NCI-H2029 (cell line): ENCODE measurements at regions not wholly inside any gene's neighbourhood (a gene's known extent, or its start where the extent isn't known, plus 50 kb on each side); places are given as distances from the start of the nearest gene placed in this dataset.
A peak's percentile ranks its signal among the peaks of the same experiment; 100 is the strongest.
"Not testable (repeated sequence)": the region's sequence is repeated elsewhere in the genome, so short reads cannot be mapped to it uniquely, and the experiment has no call there.

ENCODE experiments used
- DNase-seq: peaks from one replicate; lab custom pipeline; 2025; lab: John Stamatoyannopoulos, UW

DNA sequence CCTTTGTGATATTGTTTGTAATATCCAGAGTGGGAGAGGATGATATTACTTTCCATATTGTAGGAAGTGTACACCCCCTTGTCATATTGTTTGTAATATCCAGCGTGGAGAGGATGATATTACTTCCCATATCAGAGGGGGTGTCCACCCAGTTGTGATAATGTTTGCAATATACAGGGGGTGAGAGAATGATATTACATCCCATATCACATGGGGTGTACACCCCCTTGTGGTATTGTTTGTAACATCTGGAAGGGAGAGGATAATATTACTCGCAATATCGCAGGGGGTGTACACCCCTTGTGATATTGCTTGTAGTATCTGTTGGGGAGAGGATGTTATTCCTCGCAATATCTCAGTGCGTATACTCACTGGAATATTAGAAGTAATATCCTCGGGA is 61.5 kb downstream of the PRSS23 start:
- no peak for DNase-seq

DNA sequence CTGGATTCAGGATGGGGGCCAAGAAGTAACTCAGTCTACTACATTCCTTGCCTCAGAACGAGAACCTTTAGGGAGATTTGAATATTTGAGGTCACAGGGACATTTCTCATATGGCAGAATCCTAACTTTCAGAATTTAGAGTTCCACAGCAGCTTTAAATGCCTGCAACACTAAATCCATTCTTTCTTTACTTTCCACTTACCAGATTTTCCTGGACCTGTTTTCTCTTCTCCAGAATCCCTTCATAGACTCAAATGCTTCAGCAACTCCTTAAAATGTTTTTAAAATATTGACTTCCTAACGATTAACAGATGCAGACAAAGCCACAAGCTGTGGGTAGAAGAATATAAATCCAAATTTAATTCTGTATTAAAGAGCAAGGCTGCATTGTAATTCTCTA is 63.1 kb downstream of the PRSS23 start:
- DNase-seq, result no peak

DNA sequence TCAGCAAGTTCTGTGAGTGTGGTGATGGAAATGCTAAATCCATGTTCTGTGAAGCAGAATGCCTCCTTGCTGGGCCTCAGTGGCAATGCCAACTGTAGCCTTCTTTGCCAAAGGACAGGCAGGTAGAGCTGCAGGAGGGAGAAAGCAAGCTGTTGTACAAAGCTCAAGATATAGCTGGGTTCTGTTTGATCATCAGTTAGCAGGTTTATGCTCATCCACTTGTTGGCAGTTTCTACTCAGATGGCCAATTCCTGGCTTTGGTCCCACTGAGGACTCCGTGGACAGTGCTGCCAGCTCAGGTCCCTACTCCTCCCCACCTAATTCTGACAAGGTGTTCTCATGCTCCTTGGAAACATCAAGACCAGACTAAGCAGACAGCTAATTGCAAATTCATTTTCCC is 65.1 kb downstream of the PRSS23 start:
- no peak for DNase-seq

DNA sequence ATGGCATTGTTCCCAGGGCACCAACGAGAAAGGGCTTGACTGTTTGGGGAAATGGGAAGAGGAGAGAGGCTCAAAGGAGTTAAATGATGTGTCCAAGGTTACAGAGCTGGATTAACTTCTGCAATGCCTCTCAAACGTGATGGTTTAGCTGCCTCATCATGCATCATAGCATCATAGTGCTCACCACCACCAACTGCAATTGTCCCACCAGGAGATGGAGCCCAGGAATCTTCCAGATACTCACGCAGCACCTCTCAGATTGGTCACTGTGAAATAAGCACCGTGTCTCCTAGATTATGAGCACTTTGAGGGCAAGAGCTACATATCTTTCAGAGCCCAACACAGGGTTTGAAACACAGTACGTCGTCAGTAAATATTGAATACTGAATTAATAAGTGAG is 69.2 kb downstream of the PRSS23 start:
- no peak for DNase-seq

DNA sequence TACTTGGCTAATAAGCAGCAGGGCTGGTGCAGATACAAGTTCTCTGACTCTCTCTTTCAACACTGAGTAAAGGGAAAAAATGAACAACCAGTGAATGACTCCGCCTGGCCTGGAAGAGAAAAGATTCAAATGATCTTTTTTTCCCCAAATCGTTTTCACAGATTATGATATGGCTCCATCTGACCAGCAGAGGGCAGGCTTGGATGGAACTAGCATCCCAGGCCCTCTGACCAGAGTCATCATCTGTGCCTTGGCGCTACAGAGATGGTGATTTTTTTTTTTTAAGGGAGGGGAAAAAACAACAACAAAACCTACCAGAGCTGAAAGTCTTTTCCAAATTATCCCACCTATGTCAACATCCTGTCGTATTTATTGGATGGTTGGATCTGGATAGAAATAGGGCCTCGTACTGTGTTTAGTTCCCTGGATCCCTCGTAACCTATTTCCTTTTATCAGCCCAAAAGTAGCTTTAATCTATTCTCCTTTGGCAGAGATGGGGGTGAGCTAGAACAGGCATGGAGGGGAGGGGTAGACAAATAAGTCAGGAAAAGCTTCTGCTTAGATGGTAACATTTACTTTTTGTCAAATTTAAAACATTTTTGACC is 69.7 kb downstream of the PRSS23 start:
- peak; percentile 43 for DNase-seq

DNA sequence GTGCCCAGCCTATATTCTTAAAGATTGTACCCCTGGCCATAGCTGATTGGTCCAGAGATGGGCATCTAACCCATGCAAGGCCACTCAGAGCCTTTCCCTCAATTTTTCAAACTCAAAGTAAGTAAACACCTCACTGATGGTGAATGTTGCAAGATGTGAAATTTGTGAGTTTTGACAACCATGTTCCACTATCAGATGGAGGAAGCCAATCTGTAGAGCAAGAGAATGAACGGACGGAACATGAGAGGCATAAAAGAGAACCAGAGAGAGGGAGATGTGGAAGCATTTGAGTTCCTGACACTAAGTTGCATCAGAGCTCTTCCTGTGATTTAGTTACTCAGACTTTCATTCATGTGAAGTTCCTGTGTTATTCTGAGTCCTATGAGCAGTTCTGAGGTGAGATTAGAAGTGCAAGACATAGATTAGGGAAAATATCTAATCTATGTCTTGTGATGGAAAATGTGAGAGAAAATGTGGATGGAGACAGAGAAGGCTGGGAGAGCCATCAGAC is 73.3 kb downstream of the PRSS23 start:
- no peak for DNase-seq

DNA sequence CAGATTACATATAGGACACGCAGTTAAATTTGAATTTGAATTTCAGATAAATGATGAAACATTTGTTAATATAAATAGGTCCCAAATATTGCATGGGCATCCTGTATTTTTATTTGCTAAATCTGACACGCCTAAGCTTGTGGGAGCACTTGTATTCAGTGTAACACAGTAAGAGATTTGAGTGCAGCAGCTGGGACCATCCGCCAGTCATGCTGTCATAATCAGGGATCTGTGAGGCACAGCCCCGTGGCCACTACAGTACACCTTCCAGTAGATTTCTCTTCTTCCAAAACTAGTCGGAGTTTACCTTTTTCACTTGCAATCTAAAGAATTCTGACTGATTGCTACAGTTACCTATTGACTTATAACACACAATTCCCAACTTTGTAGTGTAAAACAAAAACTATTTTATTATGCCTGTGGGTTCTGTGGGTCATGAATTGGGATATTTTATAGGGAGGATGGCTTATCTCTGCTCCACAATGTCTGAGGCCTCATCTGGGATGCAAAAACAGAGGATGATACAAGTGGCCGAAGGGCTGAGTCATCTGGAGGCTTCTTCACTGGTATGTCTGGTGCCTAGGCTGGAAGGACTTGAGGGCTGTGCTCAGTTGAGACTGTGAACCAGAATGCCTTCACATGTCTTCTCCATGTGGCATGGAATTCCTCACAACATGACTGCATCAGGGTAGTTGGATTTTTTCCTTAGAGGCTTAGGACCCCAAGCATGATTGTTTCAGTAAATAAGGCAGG is 74.1 kb downstream of the PRSS23 start:
- DNase-seq, result no peak

DNA sequence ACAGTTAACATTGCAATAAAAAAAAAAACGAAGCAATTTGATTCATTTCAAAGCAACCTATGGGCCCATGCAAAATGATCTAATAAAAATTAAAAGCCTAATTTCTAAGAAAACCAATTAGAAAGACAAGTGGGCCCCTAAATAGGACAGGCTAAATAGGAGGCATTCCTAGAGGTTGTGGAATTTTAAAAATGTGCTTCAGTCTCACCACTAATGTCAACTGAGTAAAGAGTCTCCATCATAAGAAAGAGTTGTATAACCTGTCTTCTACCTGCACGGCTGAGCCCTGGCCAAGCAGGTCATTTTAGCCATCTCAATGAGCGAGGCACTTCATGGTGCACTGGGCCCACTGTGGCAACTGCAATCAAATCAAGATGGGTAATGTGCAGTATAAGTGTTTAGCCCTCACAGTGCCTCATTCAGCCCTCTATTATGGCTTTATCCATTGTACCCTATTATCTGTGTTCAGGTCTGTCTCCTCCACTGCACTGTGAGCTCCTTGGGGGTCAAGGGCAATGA is 76.4 kb downstream of the PRSS23 start:
- no peak for DNase-seq

DNA sequence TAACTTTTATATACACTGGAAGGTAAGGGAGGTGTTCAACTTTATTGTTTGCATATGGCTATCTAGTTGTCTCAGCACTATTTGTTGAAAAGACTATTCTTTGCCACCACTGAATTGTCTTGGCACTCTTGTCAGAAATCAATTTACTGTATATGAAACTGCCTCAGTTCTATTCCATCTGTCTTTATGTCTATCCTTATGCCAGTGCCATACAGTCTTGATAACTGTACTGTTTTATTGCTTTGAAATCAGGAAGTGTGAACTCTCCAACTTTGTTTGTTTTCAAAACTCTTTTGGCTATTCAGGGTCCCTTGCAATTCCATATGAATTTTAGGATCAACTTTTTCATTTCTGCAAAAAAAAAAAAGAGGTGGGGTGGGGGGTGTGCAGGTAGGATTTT is 77.2 kb downstream of the PRSS23 start:
- DNase-seq, result no peak

DNA sequence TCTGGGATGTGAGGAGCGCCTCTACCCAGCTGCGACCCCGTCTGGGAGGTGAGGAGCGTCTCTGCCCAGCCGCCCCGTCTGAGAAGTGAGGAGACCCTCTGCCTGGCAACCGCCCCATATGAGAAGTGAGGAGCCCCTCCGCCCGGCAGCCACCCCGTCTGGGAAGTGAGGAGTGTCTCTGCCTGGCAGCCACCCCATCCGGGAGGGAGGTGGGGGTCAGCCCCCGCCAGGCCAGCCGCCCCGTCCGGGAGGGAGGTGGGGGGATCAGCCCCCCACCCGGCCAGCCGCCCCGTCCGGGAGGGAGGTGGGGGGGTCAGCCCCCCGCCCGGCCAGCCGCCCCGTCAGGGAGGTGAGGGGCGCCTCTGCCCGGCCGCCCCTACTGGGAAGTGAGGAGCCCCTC is 76.0 kb downstream of the FZD4 start:
- DNase-seq, result not testable (repeated sequence)

DNA sequence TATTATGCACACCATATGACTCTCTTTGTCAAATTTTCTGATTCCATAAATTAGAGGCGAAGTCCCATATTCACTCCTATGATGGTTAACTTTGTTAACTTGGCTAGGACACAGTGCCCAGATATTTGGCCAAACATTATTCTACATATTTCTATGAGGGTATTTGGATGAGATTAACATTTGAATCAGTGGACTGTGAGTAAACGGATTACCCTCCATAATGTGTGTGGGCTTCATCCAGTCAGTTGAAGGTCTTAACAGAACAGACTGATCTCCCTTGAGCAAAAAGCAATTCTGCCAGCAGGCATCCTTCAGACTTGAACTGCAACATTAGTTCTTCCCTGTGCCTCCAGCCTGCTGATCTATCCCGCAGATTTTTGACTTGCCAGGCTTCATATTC is 69.9 kb downstream of the FZD4 start:
- no peak for DNase-seq

DNA sequence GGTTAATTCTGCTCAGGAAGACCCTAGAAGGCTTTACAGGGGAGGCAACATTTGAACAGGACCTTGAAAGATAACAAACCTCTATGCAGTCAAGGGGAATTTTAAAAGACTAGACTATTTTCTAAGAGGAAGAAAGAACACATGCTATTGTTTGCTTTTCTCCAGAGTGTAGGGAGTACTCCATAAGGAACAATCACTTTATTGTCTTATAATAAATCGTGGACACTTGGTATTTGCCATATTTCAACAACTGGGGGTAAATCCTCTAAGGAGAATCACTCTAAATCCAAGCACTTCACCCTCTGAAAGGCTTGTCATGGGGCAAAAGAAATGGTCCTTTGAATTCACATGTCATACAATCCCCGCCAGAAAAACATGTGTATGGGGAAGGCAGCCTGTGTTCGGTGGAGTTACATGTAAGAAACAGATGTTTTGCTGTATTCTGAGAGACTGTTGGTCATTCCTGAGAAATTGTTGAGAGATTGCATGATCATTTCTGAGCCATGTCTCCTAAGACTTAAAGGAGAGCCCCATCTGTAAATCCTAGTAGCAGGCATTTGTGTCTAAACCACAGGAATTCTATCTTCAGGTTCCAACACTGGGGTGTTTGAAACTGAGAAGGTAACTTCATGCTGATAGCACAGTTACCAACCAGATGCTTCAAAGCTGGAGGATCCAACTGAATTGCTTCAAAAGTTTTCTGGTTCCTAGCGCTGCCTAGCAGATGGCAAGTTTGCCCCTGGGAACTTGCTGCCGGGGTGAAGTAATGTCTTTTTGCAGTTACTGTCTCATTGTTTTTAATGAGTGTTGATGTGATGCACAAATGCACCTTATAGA is 66.8 kb downstream of the FZD4 start:
- DNase-seq, result no peak

DNA sequence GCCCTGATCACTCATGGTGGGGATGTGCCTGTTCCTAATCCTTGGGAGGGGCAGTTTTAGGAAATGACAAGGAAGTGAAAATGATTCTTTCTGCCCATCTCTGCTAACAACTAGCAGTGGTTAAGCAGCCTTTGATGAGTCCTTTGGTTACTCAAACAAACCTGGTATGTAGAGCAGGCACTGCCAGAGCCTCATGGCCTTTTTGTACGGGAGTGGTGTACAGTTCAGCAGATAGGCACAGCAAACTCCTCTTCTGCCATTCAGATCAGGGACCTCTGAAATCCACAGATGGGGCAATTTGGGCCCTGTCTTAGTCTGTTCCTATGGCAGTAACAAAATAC is 66.2 kb downstream of the FZD4 start:
- no peak for DNase-seq

DNA sequence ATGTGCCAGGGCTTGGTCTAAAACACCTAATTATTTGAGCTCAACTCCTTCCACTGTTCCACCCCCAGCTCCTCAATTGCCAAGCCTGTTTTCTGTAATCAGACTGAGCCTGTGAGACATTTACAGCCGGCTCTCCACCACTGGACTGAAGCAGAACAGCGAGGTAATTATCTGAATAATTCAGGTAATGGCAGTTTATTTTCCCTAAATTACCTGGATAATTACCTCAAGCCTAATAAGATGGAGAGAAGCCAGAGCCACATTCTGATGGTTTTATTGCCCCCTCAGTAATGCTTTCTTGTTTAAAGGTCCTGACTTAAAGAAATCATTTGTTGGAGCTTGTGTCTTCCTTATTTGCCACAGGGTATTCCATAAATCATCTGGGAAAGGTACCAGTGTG is 64.2 kb downstream of the FZD4 start:
- DNase-seq, result no peak

DNA sequence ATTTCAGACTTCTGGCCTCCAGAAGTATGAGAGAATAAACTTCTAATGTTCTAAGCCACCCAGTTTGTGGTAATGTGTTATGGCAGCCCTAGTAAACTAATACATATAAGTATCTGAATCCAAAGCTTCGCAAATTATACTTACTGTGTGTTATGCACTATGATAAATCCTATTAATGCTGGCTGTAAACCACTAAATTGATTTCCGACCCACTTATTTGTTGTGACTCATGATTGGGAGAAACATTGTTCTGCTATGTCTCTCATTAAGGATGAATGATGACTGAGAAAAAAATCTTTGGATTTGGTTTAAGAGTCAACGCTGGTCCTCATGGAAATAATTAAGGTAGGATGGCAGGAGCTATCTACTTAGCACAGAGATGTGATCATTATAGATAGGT is 62.0 kb downstream of the FZD4 start:
- DNase-seq, result no peak
